ENCODE measurements at regions not wholly inside any gene's neighbourhood (a gene's known extent, or its start where the extent isn't known, plus 50 kb on each side); places are given as distances from the start of the nearest gene placed in this dataset.

DNA sequence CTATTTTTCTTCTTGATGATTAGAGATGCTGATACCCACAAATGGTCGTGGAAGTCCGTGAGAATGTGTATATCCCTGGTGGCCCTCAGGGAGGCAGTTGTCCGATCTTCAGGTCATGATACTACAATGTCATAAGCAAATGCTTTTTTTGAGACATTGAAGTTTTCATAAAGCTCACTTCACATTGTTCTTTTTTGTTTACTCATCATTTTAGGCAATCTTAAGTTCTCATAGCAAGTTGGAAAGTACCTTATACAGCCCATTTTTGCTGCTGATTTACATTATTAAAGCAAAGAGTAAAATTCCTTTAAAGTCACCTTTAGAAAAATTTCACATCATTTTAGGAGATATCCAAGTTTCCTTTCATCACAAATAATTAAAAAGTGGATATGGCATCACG is 90.0 kb upstream of the CCDC196 start:
- DNase-seq = no peak
- Mint-ChIP-seq H3K9me3 (ENCODE audit: unreplicated experiment) (no peaks in the 10 kb centered on the region), H3K27me3 (ENCODE audit: unreplicated experiment) (no peaks in the 10 kb centered on the region), H3K4me1 (ENCODE audit: low read depth, unreplicated experiment) (no peaks in the 10 kb centered on the region), H3K4me3 (ENCODE audit: unreplicated experiment) (no peak overlapping the region), H3K36me3 (ENCODE audit: unreplicated experiment) (no peaks in the 10 kb centered on the region), H3K27ac (ENCODE audit: unreplicated experiment) (no peak overlapping the region)
- TF ChIP-seq, protein P1, sequence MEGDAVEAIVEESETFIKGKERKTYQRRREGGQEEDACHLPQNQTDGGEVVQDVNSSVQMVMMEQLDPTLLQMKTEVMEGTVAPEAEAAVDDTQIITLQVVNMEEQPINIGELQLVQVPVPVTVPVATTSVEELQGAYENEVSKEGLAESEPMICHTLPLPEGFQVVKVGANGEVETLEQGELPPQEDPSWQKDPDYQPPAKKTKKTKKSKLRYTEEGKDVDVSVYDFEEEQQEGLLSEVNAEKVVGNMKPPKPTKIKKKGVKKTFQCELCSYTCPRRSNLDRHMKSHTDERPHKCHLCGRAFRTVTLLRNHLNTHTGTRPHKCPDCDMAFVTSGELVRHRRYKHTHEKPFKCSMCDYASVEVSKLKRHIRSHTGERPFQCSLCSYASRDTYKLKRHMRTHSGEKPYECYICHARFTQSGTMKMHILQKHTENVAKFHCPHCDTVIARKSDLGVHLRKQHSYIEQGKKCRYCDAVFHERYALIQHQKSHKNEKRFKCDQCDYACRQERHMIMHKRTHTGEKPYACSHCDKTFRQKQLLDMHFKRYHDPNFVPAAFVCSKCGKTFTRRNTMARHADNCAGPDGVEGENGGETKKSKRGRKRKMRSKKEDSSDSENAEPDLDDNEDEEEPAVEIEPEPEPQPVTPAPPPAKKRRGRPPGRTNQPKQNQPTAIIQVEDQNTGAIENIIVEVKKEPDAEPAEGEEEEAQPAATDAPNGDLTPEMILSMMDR (IDR thresholded peaks at IDR 0.05; ENCODE audit: partially characterized antibody, unreplicated experiment) = no peak

DNA sequence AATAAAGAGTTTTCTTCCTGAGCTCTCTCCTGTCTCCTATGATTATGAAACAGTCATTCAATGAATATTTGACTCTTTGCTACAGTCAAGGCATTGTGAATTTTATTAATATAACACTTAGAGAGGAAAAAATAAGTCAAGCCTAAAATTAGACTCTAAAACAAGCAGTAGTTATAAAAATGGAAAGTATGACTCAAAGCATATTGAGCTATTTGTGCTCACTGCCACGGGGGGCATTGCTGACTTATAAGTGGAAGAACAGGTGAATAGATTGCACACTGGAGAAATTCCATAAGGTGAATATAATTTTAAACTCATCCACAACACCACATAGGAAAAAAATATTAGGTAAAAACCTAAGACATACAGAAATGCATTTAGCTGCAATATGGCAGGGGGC is 87.7 kb upstream of the CCDC196 start:
- H3K4me1 Mint-ChIP-seq (ENCODE audit: low read depth, unreplicated experiment) = no peaks in the 10 kb centered on the region
- no peaks in the 10 kb centered on the region for H3K9me3 Mint-ChIP-seq (ENCODE audit: unreplicated experiment)
- no peak overlapping the region for H3K27ac Mint-ChIP-seq (ENCODE audit: unreplicated experiment)
- H3K4me3 Mint-ChIP-seq (ENCODE audit: unreplicated experiment) = no peak overlapping the region
- no peak for DNase-seq
- H3K27me3 Mint-ChIP-seq (ENCODE audit: unreplicated experiment) = no peaks in the 10 kb centered on the region
- TF ChIP-seq, protein P1 (IDR thresholded peaks at IDR 0.05; ENCODE audit: partially characterized antibody, unreplicated experiment) = no peak
- no peaks in the 10 kb centered on the region for H3K36me3 Mint-ChIP-seq (ENCODE audit: unreplicated experiment)

DNA sequence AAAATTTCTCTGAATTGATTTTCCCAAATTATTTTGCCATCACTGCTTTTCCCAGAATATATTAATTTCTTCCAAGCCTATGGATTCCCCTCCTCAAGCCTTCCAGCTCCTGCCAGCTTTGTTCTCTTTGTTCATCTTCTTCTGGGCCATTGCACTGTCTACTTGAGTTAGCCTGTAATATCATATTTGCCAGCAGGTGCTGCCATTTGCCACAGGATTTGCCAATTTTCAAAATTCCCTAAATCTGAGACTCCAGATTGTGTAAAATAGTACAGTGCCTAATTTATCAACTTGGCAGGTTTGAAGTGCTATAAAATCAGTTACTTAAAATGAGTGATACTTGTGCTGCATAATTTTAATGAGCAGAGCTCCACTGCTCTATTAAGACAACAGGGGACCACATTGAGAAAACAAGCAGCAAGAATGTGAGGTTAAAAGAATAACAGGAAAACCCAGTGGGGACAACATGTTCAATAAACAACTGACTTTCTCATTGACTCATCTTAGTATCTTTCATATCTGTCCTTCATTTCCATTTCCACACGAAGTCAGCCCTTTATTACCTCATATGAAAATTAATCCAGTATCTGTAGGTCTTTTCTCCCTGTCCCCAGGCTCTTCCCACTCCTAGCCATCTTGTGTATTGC is 84.6 kb upstream of the CCDC196 start:
- Mint-ChIP-seq H3K27me3 (ENCODE audit: unreplicated experiment) (no peaks in the 10 kb centered on the region), H3K4me1 (ENCODE audit: low read depth, unreplicated experiment) (peaks cover 4% of the 10 kb centered on the region), H3K36me3 (ENCODE audit: unreplicated experiment) (no peaks in the 10 kb centered on the region), H3K4me3 (ENCODE audit: unreplicated experiment) (no peak overlapping the region), H3K27ac (ENCODE audit: unreplicated experiment) (no peak overlapping the region), H3K9me3 (ENCODE audit: unreplicated experiment) (no peaks in the 10 kb centered on the region)
- TF ChIP-seq, protein P1 (IDR thresholded peaks at IDR 0.05; ENCODE audit: partially characterized antibody, unreplicated experiment) = peak; percentile 67
- DNase-seq = no peak

DNA sequence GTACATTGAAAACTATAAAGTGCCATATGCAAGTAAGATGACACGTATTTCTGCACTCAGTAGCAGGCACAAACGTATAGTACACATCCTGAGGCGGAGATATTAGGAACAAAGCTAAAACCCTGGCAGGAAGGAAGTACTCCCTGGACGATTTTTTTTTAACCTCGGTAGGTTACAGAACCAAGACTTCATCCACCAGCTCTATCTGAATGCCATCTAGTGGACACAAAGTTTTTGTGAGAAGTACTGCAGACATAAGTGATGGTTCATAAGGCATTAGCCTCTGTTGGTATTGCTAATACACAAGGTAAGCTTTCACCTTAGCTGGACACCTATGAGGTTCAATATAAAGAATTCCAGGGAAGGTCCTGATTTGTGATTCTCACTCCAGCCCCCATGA is 83.0 kb upstream of the CCDC196 start:
- Mint-ChIP-seq H3K4me1 (ENCODE audit: low read depth, unreplicated experiment) (peaks cover 4% of the 10 kb centered on the region), H3K4me3 (ENCODE audit: unreplicated experiment) (no peak overlapping the region), H3K27ac (ENCODE audit: unreplicated experiment) (no peak overlapping the region), H3K36me3 (ENCODE audit: unreplicated experiment) (no peaks in the 10 kb centered on the region), H3K9me3 (ENCODE audit: unreplicated experiment) (no peaks in the 10 kb centered on the region), H3K27me3 (ENCODE audit: unreplicated experiment) (no peaks in the 10 kb centered on the region)
- TF ChIP-seq, protein P1 (IDR thresholded peaks at IDR 0.05; ENCODE audit: partially characterized antibody, unreplicated experiment) = peak; percentile 21
- DNase-seq = no peak

DNA sequence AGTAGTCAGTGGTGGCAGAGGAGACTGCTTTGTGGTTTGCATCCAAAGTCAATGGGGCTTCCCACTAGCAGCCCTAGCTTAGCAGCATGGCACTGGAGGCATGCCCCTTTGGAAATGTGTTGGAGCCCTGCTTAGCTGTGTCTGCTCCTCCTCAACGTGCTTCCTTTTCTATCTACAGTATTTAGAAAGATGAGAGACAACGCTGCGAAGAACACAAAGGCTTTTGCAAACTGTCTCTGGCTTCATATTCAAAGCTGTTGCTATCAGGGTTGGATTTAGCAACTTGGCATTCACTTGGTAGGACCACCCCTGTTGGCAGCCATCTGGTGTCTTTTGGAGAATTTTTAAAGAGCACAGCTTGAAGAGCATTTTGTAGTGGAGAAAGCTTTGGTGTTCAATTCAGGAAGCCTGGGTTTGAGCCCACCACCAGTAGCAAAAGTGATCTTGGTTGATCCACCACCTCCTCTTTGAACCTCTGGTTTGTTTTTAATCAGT is 82.1 kb upstream of the CCDC196 start:
- Mint-ChIP-seq H3K4me1 (ENCODE audit: low read depth, unreplicated experiment) (peaks cover 4% of the 10 kb centered on the region), H3K27ac (ENCODE audit: unreplicated experiment) (no peak overlapping the region), H3K36me3 (ENCODE audit: unreplicated experiment) (no peaks in the 10 kb centered on the region), H3K9me3 (ENCODE audit: unreplicated experiment) (no peaks in the 10 kb centered on the region), H3K4me3 (ENCODE audit: unreplicated experiment) (no peak overlapping the region), H3K27me3 (ENCODE audit: unreplicated experiment) (no peaks in the 10 kb centered on the region)
- no peak for DNase-seq
- TF ChIP-seq, protein P1 (IDR thresholded peaks at IDR 0.05; ENCODE audit: partially characterized antibody, unreplicated experiment) = no peak
